ENCODE measurements at regions not wholly inside any gene's neighbourhood (a gene's known extent, or its start where the extent isn't known, plus 50 kb on each side); places are given as distances from the start of the nearest gene placed in this dataset.

DNA sequence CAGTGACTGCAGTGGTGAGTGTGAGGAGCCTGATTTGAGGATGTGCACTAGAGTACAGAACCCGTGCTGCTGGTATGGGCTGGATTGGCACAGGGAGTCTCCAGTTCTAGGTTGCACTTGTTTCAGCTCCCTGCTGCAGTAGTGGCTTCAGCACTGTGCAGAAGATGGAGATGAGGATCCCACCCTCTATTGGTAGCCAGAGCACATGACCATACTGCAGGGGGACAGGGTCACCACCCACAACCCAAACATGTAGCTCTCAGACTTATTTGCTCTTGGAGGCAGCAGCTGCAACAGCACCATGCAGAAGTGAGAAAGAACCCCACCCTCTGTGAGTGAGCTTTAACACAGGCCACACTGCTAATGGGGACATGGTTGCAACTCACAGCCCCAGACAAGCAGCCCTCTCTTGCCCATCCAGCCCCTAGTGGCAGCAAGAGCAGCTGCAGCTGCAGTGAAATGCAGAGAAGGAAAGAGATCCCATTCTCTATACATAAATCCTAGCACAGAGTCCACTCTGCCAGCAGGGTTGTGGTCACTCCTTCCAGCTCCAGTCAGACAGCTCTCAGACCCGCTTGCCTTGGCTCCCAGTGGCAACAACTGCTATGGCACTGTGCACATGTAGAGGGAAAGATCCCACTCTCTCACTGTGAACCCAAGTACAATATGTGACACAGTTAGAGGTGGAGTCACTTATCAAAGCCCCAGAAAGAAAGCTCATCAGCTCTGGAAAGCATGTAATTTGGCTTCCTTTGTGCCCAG lies 51.4 kb upstream of the SCIN start:
- no peak for DNase-seq (ENCODE audit: low read depth)

DNA sequence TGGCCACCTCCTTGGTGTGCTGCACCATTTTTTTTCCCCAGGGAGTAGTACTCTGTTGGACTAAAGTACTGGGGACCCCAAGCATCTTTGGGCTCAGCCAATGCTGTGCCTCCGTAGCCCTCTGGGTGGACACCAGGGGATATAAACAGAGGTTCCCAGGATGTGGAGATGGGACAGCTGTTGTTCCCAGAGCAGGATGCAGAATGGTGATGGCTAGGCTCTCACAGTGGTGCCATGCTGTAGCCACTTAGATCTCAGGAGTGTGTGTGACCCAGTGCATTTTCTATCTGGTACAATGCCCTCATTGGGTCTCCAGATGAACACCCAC lies 50.9 kb upstream of the SCIN start:
- DNase-seq (ENCODE audit: low read depth) = no peak
